IPS-NIHi7 (cell line): ENCODE measurements at regions not wholly inside any gene's neighbourhood (a gene's known extent, or its start where the extent isn't known, plus 50 kb on each side); places are given as distances from the start of the nearest gene placed in this dataset.
"Not testable (repeated sequence)": the region's sequence is repeated elsewhere in the genome, so short reads cannot be mapped to it uniquely, and the experiment has no call there.

Source experiments
- DNase-seq: peaks from one replicate; pipeline ENCODE4 v3.0.0; 2012; ENCODE audit warnings: mixed read lengths; ENCODE audit errors: extremely low spot score

DNA sequence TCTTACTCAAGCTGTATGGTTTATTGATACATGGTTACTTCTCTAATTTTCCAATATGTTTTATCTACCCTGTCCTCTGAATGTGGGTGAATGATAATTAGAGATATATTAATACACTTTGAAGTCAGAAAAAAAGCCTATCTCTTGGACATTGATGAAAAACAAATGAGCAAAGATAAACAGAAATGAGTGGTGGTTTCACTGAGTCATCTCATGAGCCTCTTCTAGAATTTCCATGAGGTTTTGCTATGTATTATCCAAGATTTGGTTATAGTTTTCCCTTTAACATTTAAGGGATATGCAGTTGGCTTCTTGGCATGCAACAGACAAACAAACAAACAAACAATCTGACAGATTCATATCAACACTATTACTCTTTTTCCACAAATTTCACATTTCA is 586.8 kb downstream of the RFPL4B start:
- no peak for DNase-seq

DNA sequence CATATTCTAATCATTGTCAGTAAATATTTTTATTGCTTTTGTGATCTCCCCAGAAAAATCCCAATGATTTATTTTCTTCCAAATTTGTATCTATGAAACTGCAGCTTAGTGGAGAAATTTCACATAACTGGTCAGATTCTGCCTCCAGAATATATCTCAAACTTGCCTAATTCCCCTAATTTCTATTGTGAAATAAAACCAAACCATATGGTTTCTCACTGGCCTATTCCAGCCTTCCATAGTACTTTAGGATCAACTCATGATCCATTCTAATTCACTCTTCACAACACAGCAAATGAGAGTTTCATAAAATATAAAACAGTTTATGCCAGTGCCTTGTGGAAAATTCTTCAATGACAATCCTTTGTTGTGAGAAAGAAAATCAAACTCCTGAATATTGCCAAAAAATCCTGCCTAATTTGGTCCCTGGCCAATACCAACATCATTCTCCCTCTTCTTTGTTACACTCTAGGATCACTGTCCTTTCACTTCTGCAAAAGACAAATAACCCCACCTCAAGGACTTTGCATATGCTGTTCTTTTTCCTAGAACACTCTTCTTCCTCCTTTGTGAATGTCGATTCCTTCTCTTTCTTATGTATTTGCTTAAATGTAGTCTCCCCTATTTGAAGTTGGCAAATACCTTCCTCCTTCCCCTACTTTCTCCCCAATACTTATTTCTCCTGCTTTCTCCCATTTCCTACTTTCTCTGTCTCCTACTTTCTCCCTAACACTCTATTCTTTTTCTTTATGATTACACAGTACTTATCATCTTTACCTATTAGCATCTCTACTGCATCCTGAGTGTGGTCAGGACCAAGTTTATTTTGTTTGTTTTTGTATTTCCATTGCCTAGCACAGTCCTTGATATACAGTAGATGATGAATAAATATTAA is 587.5 kb downstream of the RFPL4B start:
- DNase-seq = no peak

GRCh38 chr6:112935402-112936078 is 588.4 kb downstream of the RFPL4B start:
- no peak for DNase-seq

DNA sequence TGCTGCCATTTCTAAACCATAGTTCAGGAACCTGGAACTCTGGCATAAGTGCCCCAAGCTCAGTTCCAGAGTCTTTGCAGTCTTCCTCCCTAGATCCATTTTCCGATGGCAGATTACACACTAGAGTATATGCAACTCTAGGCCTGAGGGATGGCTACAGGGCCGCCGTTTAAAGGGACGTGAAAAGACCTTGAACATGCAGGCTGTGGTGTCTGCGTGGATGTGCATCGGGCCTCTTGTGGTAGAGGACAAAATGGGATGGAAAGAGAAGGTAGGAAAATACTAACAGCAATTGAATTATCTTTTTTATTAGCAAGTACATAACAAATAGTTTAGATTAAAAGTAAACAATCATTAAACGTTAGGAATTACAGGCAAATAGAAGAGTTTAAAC is 588.9 kb downstream of the RFPL4B start:
- DNase-seq = no peak

DNA sequence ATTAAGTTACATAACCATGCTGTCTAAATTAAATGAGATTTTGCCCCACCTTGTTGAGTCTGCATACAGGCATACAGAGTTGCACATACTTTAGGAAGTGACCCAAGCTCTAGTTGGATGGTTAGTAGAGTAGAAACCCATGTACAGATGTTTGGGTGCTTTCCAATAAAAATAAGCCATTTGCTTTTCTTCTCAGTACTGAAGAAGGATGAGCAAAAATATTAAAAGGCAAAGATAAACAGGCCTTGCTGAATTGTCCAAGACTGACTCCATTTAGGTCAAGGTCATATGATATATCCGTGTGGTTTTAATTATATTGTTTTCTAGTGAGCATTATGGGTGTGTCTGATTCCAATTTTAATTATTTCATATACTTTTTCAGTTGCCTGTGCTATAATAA is 589.4 kb downstream of the RFPL4B start:
- DNase-seq = no peak

GRCh38 chr6:112937690-112938089 is 590.6 kb downstream of the RFPL4B start:
- DNase-seq = not testable (repeated sequence)

DNA sequence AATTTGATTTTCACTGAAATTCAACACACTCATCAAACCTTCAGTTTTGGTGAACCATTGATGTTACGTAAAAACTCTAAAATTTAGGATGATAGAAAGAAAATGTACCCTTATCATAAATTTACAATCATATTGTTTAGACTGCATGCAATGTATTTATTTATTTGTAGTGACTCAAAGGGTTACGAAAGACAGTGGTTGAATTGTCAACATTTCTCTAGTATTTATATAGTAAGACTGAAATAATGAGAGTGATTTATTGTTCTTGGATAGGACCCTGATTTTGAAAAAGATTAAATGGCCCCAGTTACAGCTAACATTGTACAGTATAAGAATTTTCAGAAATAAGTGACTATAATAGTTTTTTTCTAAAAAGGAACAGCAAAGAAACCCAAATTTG is 591.5 kb downstream of the RFPL4B start:
- DNase-seq = no peak

- no peak for DNase-seq
Observed at GRCh38 chr6:112939563-112939962, 592.4 kb downstream of the RFPL4B start.

DNA sequence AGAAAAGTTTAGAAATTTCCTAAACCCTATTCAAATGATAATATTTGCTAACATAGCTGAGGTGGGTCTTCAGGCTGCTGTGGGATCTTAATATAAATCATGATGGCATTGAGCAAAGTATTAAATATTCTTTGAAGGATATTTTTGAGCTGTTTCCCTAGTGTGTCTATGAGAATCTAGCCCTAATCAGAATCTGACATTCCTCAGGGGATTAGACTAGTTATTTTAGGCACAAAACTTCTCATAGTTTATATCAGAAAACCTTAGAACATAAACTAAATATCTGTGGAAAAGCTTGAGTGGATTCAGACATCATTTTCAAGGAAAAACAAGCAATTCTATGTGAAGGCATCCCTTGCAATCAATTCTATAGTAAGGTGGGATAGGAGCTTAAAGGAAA is 594.5 kb downstream of the RFPL4B start:
- no peak for DNase-seq

GRCh38 chr6:112946051-112946450 is 598.9 kb downstream of the RFPL4B start:
- no peak for DNase-seq

GRCh38 chr6:112947507-112947906 is 600.4 kb downstream of the RFPL4B start:
- no peak for DNase-seq

DNA sequence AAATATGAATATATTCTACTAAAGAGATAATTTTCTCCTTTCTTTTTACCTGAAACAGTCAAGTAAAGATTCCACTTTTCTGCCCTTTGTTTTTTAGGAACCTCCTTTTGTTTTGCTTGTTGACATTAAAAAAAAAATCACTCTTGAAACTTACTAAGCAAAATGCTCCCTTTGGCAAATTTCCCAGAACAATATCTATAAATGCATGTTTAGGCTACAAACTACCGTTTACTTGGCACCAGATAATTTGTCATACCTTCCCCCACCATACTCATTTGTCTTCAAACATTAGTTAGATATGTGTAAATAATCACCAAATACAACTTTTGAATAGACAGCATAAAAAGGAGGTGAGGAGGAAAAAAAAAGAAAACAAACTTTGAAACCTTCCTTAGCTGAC is 604.7 kb downstream of the RFPL4B start:
- no peak for DNase-seq

DNA sequence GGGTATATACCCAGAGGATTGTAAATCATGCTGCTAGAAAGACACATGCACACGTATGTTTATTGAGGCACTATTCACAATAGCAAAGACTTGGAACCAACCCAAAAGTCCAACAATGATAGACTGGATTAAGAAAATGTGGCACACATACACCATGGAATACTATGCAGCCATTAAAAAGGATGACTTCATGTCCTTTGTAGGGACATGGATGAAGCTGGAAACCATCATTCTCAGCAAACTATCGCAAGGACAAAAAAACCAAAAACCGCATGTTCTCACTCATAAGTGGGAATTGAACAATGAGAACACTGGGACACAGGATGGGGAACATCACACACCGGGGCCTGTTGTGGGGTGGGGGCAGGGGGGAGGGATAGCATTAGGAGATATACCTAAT is 608.6 kb downstream of the RFPL4B start:
- DNase-seq = not testable (repeated sequence)

DNA sequence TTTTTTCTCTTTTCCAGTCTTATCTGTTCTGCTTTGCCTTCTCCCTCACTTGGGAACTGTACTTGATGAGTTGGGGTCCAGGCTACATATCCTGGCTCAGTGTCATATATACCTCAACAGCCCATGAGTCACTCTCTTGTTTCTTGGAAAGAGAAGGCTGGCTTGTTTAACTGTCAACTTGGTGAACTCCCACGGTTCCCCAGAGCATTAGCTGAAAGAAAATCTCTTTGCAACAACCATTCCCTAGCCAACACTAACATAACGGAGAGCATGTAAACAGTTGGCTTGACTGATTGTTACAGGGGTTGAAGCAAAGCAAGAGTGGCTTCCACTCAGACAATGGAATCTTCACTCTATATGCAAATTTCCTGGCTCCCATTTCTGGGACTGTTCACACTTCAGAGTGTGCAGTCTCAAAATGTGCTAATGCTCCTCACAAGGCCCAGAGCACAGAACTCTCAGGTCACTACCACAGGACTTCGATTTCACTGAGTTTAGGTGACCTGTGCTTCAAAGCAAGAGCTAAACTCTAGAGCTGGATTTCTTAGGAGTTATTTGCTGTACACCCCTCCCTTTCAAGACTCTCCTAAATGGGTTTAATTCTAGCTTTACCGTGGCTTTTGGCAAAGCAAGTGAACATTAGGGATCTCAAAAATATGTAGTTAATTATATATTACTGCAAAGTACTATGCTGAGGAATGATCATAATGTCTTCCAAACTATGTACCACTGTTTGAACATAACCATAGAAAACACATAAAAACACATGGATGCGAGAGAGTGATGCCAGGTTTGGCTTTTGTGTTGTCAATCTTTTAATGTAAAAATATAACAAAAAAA is 609.8 kb downstream of the RFPL4B start:
- DNase-seq = peak; percentile 7

DNA sequence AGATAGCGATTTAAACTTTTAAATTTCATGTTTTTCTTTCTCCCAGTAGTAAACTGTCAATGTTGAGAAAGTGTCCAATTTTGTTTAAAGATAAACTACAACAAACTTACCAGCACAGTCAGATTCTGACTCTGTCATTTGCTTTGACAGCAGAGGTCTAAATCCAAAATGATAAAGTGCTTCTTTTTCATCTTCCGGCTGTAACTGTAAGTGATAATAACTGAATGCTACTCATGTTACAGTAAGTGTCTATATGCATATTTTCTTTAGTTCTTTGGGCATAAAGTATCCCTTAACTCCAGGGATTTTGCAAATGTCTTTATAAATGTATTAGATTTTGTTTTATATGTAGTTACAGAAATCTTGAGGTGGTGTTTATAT is 610.4 kb downstream of the RFPL4B start:
- DNase-seq = no peak

DNA sequence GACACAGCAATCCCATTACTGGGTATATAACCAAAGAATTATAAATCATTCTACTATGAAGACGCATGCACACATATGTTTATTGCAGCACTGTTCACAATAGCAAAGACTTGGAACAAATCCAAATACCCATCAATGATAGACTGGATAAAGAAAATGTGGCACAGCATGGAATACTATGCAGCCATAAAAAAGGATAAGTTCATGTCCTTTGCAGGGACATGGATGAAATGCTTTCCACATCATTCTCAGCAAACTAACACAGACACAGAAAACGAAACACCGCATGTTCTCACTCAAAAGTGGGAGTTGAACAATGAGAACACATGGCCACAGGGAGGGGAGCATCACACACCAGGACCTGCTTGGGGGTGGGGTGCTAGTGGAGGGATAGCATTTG is 613.0 kb downstream of the RFPL4B start:
- not testable (repeated sequence) for DNase-seq

GRCh38 chr6:112967974-112968373 is 620.8 kb downstream of the RFPL4B start:
- no peak for DNase-seq

DNA sequence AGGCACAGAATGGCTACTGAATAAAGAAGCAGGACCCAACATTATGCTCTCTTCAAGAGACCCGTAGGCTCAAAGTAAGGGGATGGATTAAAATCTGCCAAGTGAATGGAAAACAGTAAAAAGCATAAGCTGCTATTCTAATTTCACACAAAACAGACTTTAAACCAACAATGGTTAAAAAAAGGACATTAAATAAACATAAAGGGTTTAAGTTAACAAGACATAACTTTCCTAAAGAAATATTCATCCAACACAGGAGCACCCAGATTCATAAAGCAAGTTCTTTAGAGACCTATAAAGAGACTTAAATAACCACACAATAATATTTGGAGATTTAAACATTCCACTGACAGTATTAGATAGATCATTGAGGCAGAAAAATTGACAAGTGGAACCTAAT is 624.5 kb downstream of the RFPL4B start:
- no peak for DNase-seq

- DNase-seq = not testable (repeated sequence)
Observed at GRCh38 chr6:112974931-112975330, 627.8 kb downstream of the RFPL4B start.

DNA sequence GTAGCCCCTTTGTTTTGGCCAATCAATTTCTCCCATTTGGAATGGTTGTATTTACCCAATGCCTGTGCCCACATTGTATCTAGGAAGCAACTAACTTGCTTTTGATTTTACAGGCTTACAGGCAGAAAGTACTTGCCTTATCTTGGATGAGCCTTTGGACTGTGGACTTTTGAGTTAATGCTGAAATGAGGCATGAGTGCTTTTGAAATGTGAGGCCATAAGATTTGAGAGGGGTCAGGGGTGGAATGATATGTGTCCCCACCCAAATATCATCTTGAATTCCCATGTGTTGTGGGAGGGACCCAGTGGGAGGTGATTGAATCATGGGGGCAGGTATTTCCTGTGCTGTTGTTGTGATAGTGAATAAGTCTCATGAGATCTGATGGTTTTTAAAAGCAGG is 629.4 kb downstream of the RFPL4B start:
- not testable (repeated sequence) for DNase-seq

DNA sequence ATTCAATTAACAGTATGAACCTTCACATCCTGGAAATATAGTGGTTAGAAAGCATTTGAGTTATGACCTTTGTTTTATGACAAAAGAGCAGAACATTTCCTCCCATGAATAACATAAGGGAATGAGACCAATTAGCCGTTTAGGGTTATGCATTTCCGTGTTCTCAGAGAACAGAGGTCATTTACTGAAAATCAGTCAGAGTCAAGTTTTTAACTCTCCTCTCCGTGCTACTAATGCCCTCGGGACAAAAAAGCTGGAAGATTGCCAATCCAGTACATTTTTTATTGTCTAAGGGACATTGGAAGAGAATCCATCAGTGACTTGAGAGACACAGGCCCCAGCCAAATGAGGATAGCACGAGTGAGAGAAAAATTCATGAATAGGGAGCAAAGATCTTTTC is 632.7 kb downstream of the RFPL4B start:
- DNase-seq = no peak

GRCh38 chr6:112980676-112981075 is 633.5 kb downstream of the RFPL4B start:
- no peak for DNase-seq
